Lung microvascular endothelial cell (primary cell): ENCODE measurements at regions not wholly inside any gene's neighbourhood (a gene's known extent, or its start where the extent isn't known, plus 50 kb on each side); places are given as distances from the start of the nearest gene placed in this dataset.
"Not testable (repeated sequence)": the region's sequence is repeated elsewhere in the genome, so short reads cannot be mapped to it uniquely, and the experiment has no call there.

Experiments
- DNase-seq, 2 donors: peaks; one replicate each; pipeline versions ENCODE4 v3.0.0 to v3.0.0-alpha.2; 2010; ENCODE audit warnings: low read depth in 2 of 2

DNA sequence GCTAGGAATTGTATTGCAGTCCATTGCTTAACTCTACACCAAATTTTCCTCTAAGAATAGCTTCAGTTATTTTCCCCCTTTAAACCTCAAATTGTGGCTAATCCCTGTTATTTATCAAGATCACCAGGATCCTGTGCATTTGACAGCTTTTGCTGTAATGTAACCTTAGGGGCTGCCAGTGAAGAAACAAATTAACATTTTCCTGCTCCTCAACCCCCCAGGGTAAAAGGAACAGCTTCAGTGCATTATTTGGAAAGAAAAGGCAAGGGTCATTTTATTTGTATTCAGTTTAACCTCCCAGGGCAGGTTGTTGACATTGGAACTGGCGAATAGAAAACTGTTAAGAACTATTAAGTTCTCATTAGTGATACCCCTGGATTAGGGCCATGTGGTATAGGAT lies 57.0 kb downstream of the PCDH20 start:
- no peak for DNase-seq

DNA sequence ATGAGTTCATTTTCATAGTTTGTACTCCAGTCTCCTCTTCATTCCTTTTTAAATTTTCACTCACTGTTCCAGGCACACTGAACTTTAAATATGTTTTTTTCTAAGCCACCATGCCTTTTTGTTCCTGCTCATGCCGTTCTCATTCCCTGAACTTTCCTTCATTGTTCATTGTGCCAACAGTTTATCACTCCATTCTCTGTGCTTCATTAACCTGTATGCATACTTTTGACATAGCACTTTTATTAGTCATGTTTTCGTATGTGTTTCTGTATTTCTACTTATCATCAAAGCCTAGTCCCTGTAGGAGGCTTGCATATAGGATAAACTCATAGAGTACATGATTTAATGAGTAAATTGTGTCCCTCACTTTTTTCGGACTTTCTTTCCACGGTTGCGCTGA lies 65.3 kb downstream of the PCDH20 start:
- DNase-seq: no peak

DNA sequence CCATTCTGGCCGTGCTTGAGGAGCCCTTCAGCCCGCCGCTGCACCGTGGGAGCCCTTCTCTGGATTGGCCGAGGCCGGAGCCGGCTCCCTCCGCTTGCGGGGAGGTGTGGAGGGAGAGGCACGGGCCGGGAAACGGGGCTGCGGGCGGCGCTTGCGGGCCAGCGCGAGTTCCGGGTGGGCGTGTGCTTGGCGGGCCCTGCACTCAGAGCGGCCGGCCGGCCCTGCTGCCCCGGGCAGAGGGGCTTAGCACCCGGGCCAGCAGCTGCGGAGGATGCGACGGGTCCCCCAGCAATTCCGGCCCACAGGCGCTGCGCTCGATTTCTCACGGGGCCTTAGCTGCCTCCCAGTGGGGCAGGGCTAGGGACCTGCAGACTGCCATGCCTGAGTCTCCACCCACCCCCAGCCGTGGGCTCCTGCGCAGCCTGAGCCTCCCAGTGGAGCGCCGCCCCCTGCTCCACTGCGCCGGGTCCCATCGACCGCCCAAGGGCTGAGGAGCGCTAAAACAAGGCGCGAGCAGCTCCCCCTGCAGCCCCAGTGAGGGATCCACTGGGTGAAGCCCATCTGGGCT lies 76.5 kb downstream of the PCDH20 start:
- no peak for DNase-seq

DNA sequence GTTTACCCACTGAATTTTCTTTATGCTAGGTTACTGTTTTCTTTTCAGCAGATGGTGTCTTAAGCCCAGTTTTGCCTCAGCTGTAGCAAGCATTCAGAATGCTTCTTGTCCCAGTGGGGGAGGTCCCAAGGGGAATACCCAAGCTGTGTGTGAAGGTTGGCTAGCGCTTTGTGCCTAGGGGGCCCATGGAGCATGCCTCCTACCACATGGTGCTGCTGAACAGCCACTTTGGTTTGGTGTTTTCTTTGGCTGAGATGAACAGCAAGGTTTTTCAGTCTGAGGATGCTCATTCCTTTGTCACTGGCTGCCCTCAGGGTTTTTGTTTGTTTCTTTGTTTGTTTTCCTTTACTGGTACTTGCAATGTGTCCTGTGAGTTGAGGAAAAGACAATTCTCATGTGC lies 99.0 kb downstream of the PCDH20 start:
- DNase-seq: no peak

DNA sequence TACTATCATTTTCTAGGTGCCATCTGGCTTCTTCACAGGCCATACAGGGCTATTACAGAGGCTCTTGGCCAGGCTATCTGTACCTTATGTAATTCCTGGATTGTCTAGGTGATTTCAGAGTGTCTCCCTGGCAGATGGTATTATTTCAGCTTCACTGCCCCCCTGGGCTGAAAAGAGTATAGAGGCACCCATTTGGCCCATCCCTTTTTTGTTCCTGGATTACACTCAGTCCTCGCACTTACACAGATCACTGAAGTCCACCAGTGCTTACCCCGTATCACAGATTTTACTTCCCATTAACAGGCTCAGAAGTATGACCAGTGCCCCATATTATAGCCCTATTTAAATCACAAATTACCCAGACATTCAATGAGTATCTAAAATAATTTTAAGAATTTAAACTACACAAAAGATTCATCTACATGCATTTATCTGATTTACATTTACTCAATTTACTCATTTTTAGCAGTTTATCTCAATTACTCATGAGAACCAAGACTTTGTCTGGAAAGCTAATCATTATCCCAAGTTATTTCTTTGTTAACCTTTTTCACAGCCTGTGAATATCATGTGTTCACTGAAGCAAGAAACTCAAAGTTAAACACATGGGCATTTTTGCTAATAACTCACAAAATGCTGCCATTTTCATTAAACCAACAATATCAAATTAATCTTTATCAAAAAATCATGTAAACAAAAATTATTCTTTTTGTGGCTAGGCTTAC lies 121.0 kb downstream of the PCDH20 start:
- no peak for DNase-seq

DNA sequence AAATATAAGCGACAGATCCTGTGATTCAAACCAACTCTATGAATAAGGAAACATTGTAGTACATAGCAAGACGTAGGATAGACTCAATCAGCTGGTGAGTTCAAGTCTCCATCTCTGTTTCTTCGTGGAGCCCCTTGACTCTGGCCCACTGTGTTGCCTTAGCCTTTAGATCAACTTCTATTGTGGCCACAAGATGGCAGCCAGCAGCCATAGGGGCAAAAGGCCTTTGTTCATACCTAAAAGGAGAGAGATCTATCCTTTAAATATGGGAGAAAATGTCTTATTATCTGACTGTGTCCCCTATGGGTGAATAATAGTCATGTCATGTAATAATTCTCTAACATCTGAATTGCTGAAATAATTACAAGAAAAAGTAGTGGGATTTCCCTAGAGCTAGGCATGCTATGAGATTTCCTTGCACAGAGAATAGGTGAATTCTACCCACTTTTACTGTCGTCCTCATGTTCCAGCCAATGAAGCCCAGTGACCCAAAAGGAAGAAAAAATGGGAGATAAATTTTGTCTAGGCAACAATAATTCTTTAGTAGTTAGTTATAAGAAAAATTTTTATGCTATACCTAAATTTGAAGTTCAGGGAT lies 129.4 kb downstream of the PCDH20 start:
- DNase-seq: no peak

DNA sequence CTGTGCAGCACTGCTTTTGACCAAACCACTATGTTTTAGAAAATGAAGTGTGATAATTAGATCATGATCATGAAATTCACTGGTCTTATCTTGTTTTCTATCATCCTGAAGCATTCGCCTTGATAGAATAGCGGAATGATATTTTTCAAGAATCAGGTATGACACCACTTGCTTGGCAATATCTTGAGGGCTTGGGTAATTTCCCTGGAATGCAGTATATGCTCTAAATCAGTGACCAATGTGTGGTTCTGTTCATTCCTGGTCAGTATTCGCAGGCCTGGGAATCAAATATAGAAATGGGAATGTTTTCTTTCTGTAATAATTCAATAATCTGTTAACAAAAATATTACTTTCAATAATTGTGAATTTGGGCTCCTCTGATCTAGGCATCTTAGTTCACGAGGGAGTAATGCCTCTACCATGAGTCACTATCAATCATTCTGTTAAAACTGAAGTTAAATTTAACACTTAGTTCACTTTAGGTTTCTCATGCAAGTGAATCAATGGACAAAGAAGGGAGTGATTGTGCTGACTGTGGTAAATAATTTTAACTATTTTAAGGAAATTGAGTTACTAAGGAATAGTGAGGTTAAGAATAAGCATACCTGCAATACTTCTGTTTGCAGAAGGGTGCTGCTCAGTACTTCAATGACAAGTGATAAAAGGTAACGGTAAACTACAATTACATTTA lies 137.9 kb downstream of the PCDH20 start:
- DNase-seq: no peak

DNA sequence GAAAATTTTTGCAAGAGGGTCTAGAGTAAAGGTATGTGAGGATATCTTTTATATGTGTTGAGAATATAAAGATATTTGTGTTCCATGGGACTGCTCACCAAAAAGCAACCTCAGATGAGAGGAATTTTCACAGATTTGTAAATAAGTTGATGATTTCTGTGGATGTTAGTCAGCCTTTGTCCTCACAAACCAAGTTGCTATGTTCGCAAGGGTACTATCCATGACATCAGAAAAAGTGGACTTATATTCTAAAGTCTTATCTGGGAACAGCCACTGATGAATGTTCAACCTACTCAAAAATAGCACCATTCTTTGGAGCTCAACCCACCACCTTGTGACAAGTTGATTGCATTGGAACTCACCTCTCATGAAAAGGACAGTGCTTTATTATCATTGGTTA lies 138.6 kb downstream of the PCDH20 start:
- DNase-seq: no peak

DNA sequence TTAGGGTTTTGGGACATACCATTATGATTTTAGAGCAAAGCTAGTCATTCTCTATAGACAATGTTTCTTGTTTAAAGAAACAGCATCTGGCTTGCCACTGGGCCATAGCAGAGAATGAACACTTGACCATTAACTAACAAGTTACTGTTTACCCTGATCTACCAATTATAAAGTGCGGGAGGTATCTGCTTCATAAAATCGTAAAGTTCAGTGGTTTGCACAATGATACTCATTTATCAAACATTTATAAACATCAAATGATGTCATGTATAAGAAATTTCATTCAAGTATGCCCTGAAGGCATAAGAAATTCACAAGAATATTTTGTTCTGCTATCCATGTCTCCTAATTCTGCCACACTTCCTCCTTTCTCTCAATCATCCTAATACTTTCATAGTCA lies 139.2 kb downstream of the PCDH20 start:
- no peak for DNase-seq

DNA sequence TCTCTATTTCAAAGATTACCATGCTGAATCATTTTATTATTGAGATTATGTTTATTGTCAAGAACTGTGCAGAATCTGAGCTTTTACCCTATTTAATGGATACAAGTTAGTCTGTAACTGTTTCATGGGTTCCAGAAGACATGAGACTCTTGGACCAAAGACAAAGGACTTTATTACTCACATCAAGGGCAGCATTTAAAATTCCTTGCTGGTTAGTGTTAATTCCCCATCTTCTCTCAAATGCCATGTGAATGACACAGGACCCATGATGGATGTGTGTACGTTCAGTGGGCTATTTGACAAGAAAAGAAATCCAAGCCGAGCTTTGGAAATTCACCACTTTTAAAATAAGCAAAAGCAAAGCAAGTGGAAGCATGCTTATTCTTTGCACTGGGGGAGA lies 139.9 kb downstream of the PCDH20 start:
- no peak for DNase-seq

DNA sequence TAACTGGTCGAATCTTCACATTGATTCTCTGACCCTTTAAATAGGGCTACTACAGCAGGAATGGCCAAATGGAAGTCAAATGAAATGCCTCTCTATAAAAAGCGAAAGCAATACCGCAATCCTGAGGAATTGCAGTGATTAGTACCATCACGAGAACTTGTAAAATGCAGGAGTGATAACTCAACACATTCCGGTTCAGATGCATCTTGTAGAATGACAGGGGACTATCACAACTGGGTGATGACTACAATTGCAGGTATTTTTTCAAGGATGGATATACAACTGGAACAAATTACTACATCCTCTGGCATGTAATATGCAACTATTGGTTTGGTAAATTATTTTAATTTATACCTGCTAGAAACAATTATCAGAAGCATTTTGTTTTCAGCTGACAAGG lies 140.4 kb downstream of the PCDH20 start:
- DNase-seq: no peak

DNA sequence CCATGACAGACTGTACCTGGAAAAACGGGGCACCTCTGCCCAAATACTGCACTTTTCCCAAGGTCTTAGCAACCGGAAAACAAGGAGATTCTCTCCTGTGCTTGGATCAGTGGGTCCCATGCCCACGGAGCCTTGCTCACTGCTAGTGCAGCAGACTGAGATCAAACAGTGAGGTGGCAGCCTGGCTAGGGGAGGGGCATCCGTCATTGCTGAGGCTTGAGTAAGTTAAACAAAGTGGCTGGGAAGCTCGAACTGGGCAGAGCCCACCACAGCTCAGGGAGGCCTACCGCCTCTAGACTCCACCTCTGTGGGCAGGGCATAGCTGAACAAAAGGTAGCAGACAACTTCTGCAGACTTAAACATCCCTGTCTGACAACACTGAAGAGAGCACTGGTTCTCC lies 148.8 kb downstream of the PCDH20 start:
- not testable (repeated sequence) for DNase-seq

DNA sequence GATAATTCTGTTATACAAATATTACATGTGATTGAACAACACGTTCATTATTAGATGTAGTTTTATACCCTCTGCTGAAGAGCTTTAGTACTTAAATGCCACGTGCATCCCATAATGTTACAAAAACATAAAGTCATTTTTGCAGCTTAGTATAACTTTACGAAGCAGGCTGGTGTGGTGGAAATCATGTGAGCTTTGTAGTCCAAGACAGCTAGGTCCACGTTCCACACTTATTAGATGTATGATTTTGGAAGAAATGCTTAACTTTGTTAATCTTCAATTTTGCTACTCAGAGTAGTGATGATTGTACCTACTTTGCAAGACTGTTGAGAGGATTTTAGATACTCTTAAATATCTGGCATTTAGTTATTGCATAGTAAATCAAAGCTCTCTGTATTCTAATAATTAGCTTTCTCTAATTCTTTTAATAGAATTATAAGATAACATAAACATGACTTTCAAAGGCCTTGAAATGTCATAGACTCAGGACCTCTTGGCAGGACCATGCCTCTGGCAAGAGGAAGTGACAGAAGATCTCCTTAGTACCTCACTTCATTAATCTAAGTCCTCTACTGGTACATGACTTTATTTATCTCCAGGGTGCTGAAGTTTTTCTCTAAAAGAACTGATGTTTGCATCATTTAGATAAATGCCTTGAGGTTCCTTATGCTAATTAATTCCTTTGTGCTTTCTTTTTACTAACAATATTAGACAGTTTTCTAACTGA lies 153.7 kb downstream of the PCDH20 start:
- no peak for DNase-seq

DNA sequence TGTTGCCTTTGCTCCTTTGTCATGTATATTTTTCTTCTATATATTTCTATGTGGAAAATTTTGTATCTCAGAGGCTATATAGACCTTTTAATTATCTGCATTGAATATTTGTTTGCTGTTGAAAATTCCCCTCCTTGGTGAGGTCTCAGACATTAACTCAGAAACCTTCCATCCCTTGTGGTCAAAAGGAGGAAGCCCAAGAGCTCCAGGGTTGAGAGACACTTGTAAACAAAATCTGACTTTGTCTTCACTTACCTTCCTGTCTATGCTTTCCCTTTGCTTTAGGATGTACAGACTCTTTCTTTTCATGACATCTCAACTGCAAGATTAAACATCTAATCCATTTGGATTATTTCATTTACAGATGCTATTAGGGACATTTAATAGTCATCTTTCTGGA lies 157.5 kb downstream of the PCDH20 start:
- DNase-seq: no peak

DNA sequence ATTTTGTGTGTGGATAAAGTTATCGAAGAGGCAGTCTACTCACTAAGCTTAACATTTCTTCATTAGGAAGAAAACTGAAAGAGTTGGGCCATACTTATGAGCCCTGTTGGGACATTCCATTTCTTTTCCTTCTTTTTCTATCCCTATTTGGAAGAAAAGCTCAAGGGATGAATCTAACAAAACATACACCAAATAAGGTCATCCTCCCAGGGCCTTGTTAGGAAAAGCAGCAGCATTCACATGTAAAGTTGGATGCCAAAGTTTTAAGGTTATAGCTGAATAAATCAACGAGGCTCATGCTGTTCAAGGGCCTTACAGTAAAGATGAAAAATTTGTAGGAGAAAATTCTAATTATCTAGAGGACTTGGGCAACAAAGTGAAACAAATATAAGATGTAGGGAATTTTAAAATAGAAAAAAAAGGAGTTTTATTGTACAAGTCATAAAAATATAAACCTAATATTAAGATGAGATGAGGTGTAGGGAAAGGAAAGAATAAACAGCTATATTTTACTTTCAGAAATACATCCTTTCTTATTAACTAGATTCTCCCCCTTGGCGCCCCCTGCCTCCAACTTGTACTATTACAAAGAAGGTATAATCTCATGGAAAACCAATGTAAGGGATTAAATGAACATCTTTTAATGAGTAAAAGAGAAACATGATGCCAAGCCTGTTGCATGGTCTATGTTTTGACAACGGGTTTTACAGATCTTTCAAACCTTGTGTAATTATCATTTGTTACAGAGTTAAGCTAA lies 160.4 kb downstream of the PCDH20 start:
- peak in 1 of 2 donors; percentile 1 for DNase-seq

DNA sequence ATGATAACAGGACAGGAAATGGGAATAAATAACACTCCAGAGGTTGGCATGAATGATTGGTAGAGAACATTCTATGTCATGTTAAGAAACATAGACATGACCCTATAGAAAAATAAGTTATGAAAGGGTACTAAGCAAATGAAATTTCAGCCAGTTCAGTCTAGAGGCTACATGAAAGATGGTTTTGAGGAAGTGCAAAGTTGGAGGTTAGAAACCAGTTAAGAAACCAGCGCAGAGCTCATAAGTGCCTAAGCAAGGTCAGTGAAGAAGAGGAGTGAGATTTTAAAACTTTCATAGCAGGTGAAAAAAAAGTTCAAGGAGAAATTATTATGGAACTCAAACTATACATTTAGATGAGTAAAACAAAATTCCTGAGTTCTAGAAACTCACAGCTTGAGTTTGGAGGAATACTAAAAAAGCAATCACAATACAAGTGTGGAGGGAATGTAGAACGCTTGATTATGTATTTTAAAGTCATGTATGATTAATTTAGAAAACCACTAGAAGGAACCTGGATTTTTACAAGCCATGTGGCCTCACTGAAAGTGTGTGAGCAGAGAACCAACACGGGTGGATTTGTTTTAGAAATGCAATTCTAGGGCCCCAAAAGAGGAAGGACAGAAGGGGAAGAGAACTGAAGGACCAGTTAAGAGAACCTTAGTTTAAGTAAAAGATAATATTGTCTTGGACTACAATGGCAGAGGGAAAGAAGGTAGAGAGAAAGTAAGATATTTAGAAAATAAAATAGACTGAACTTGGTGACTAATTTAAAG lies 162.4 kb downstream of the PCDH20 start:
- DNase-seq: no peak

DNA sequence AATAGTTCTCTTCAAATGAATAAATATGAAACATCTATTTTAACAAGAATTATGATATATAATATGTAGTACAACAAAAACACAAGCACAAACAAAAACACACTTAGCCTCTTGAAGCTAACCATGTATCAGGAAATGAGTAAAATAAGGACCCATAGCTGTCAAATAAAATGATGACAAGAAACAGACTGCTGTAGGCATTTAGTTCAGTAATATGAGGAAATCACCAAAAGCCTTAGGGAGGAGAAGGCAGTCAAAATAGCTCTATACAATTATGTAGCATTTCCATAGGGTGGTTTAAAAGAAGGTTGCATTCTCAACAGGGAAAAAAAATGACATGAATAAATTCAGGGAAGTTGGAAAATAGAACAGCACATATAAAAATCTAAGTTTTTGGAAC lies 163.4 kb downstream of the PCDH20 start:
- no peak for DNase-seq

DNA sequence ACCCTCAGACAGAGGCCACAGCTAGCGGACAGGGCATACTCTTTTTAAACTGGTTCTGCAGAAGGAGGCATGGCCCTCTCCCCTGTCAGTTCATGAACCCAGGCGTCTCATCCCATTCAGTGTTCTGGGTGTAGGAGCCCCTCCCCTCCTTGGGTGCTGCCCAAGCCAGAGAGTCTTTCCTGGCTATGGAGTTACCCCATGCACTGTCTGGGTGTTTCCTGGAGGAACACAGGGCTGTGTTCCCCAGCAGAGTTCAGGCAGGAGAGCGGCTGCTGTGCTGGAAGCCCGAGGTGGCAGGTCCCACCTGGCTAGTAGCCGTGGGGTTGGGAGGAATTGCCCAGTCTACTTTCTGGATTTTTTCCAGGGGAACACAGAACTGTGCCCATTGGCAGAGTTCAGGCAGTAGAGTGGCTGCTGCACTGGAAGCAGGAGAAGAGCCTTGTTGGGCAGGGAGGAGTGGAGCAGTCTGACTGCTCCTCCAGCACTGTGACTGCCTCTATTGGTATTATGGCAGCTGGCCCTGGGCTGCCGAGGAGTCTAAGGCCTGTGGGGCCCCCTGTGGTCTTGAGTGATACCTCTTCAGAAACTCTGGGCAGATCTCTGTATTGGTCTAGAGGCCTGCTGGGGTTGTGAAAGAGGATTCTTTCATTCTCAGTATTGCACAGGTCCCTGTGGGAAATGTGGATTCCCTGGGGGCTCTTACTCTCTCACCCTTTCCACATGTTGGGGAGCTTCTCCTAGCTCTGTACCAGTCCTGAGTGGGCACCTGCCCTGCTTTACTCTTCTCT lies 168.3 kb downstream of the PCDH20 start:
- DNase-seq: no peak

DNA sequence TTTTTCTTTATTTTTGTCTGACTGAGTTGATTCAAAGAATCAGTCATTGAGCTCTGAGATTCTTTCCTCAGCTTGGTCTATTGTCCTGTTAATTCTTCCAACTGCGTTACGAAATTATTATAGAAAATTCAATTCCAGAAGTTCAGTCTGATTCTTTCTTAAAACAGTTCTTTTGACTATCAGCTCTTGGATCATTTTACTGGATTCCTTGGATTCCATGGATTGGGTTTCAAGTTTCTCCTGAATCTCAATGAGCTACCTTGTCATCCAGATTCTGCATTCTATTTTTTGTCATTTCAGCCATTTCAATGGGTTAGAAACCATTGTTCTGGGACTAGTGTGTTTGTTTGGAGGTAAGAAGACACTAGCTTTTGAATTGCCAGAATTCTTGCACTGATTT lies 169.3 kb downstream of the PCDH20 start:
- no peak for DNase-seq

DNA sequence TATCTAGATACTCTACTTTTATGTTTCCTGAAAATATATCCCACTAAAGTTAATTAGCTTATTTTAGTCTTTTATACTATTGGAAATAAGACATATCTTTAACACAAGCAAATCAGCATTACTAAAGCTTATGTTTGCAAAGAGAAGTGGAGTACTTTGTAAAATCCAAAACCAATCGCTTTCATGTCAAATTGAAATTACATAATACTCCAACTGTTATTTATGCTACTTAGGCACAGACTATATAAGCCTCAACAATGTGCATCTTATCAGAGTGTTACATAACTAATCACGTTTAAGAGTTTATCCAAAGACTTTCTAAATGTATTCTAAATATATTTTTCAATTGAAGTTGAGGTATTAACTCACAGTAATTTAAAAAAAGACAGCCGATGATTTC lies 200.0 kb downstream of the PCDH20 start:
- no peak for DNase-seq
